ENCODE measurements at regions not wholly inside any gene's neighbourhood (a gene's known extent, or its start where the extent isn't known, plus 50 kb on each side); places are given as distances from the start of the nearest gene placed in this dataset.

- Histone ChIP-seq H3K27me3 (ENCODE audit: control insufficient read depth in 2 of 2, insufficient read depth in 2 of 2, low read length in 2 of 2) (no peaks in the 10 kb centered on the region), H3K79me2 (ENCODE audit: control insufficient read depth, insufficient read depth, low read length) (no peaks in the 10 kb centered on the region), H3K36me3 (ENCODE audit: control insufficient read depth, insufficient read depth, low read length) (no peaks in the 10 kb centered on the region), H3K4me1 (replicated peaks in 1 of 2; ENCODE audit: control insufficient read depth in 2 of 2, insufficient read depth in 2 of 2, low read length in 2 of 2) (no peaks in the 10 kb centered on the region), H3K4me2 (ENCODE audit: insufficient read depth, low read length) (no peak overlapping the region), H2AFZ (ENCODE audit: low read depth, low read length) (no peak overlapping the region), H3K9me1 (ENCODE audit: control insufficient read depth, insufficient read depth, low read length) (no peaks in the 10 kb centered on the region), H3K27ac (ENCODE audit: extremely low read depth, low read depth, low read length) (no peak overlapping the region), H4K20me1 (replicated peaks; ENCODE audit: control insufficient read depth, insufficient read depth, low read length) (no peaks in the 10 kb centered on the region), H3K4me3 (no peak overlapping the region), H3K9ac (ENCODE audit: insufficient read depth in 1 of 2, low read depth in 2 of 2, low read length in 2 of 2) (no peak overlapping the region), H3K9me3 (replicated peaks; ENCODE audit: control insufficient read depth, insufficient read depth, low read depth, low read length) (no peaks in the 10 kb centered on the region)
- TF ChIP-seq ZNF41 (CRISPR knock-in tag; conservative IDR thresholded peaks at IDR 0.05) (no peak), POLR2AphosphoS5 (IDR thresholded peaks at IDR 0.05; ENCODE audit: control insufficient read depth, insufficient read depth, low read depth, low read length) (no peak), U2AF1 (optimal IDR thresholded peaks at IDR 0.05; ENCODE audit: low read depth, low read length) (no peak), MYBL2 (IDR thresholded peaks at IDR 0.05; ENCODE audit: low read depth) (no peak), MYBL2 (CRISPR knock-in tag; IDR thresholded peaks at IDR 0.05; ENCODE audit: borderline replicate concordance) (no peak), ZKSCAN3 (CRISPR knock-in tag; IDR thresholded peaks at IDR 0.05) (no peak), JUND (IDR thresholded peaks at IDR 0.05; ENCODE audit: borderline replicate concordance, low read depth, low read length) (no peak), JUND (tag; IDR thresholded peaks at IDR 0.05; ENCODE audit: borderline replicate concordance, low read depth, low read length) (no peak), ZNF408 (CRISPR knock-in tag; IDR thresholded peaks at IDR 0.05; ENCODE audit: low read depth) (no peak)
- ChIA-PET CTCF (ENCODE audit: low intra/inter-chr PET ratio) (no interaction called here), POLR2A (no interaction called here)
- in situ Hi-C loops (cut with MboI) (no loop called here), intact Hi-C loops (cut with micrococcal nuclease) (no loop called here)
- 0% methylated on average over 1 of the region's 1 CpG for WGBS (ENCODE audit: insufficient coverage, low coverage, missing lambda C conversion rate)
- ATAC-seq (no peak), FAIRE-seq (no peak), DNase-seq (ENCODE audit: extremely low read depth in 1 of 4, low spot score in 3 of 4) (no peak)
- BruUV-seq (replicated peaks), result no TSS peak
Observed at GRCh38 chr3:26560081-26560480, 62.5 kb upstream of the LRRC3B start.

Data from K562 (cell line).